SIG-M5 (cell line): ENCODE measurements at regions not wholly inside any gene's neighbourhood (a gene's known extent, or its start where the extent isn't known, plus 50 kb on each side); places are given as distances from the start of the nearest gene placed in this dataset.
"Not testable (repeated sequence)": the region's sequence is repeated elsewhere in the genome, so short reads cannot be mapped to it uniquely, and the experiment has no call there.

Experiments
- DNase-seq: peaks from one replicate; lab custom pipeline; 2025; lab: John Stamatoyannopoulos, UW

GRCh38 chr3:79960594-79960993 lies 192.8 kb upstream of the ROBO1 start:
- DNase-seq: no peak

- no peak for DNase-seq
Measured at GRCh38 chr3:79957066-79957465, 189.3 kb upstream of the ROBO1 start.

- DNase-seq: no peak
Measured at GRCh38 chr3:79954756-79955155, 187.0 kb upstream of the ROBO1 start.

- DNase-seq: no peak
Measured at GRCh38 chr3:79953591-79954101, 185.8 kb upstream of the ROBO1 start.

- DNase-seq: not testable (repeated sequence)
Measured at GRCh38 chr3:79951426-79951825, 183.6 kb upstream of the ROBO1 start.

- no peak for DNase-seq
Measured at GRCh38 chr3:79947957-79948356, 180.2 kb upstream of the ROBO1 start.

GRCh38 chr3:79947469-79947868 lies 179.7 kb upstream of the ROBO1 start:
- DNase-seq: no peak

GRCh38 chr3:79937567-79937966 lies 169.8 kb upstream of the ROBO1 start:
- no peak for DNase-seq

- no peak for DNase-seq
Measured at GRCh38 chr3:79930196-79930595, 162.4 kb upstream of the ROBO1 start.

- no peak for DNase-seq
Measured at GRCh38 chr3:79928687-79929408, 161.1 kb upstream of the ROBO1 start.

- DNase-seq: no peak
Measured at GRCh38 chr3:79926522-79926921, 158.7 kb upstream of the ROBO1 start.

- no peak for DNase-seq
Measured at GRCh38 chr3:79922633-79923032, 154.8 kb upstream of the ROBO1 start.

- DNase-seq: no peak
Measured at GRCh38 chr3:79917561-79917960, 149.8 kb upstream of the ROBO1 start.

- DNase-seq: no peak
Measured at GRCh38 chr3:79910337-79910736, 142.5 kb upstream of the ROBO1 start.

GRCh38 chr3:79906106-79906505 lies 138.3 kb upstream of the ROBO1 start:
- no peak for DNase-seq

GRCh38 chr3:79902151-79902550 lies 134.4 kb upstream of the ROBO1 start:
- no peak for DNase-seq

- no peak for DNase-seq
Measured at GRCh38 chr3:79898907-79899306, 131.1 kb upstream of the ROBO1 start.

- DNase-seq: no peak
Measured at GRCh38 chr3:79896086-79896485, 128.3 kb upstream of the ROBO1 start.

GRCh38 chr3:79887213-79887612 lies 119.4 kb upstream of the ROBO1 start:
- no peak for DNase-seq

GRCh38 chr3:79886204-79886603 lies 118.4 kb upstream of the ROBO1 start:
- DNase-seq: no peak

GRCh38 chr3:79885407-79885806 lies 117.6 kb upstream of the ROBO1 start:
- no peak for DNase-seq

- no peak for DNase-seq
Measured at GRCh38 chr3:79884354-79884753, 116.6 kb upstream of the ROBO1 start.

GRCh38 chr3:79881431-79881830 lies 113.6 kb upstream of the ROBO1 start:
- DNase-seq: no peak

GRCh38 chr3:79878708-79879107 lies 110.9 kb upstream of the ROBO1 start:
- no peak for DNase-seq
